GM23338 (cell line): ENCODE measurements at regions not wholly inside any gene's neighbourhood (a gene's known extent, or its start where the extent isn't known, plus 50 kb on each side); places are given as distances from the start of the nearest gene placed in this dataset.

Source experiments
- ATAC-seq: fragments of 200-7000 bp; cut with Tn5 transposase; 3 replicates; pipeline ENCODE4 v1.9.1; 2020
- DNase-seq: peaks from one replicate; pipeline ENCODE4 v3.0.0-alpha.2; 2015; ENCODE audit warnings: low spot score
- H2AFZ ChIP-seq: fragments of 200-600 bp; sonication (generic); 2 replicates; pipeline ENCODE4 v1.8.0; 2016; ENCODE audit warnings: antibody characterized with exemption, mild to moderate bottlenecking, moderate library complexity
- H3F3A ChIP-seq: fragments of 200-600 bp; sonication (generic); replicated peaks from 2 replicates; pipeline ENCODE4 v1.8.0; 2017; ENCODE audit warnings: antibody characterized with exemption, mixed run types, low read depth
- H3K27ac ChIP-seq: fragments of 200-600 bp; sonication (generic); 2 replicates; pipeline ENCODE4 v1.6.1; 2016; ENCODE audit warnings: low read depth
- H3K27me3 ChIP-seq: fragments of 200-600 bp; sonication (generic); 2 replicates; pipeline ENCODE4 v1.8.0; 2016; ENCODE audit warnings: mild to moderate bottlenecking, mixed run types, moderate library complexity; ENCODE audit not compliant: insufficient read depth
- H3K36me3 ChIP-seq: fragments of 200-600 bp; sonication (generic); 2 replicates; pipeline ENCODE4 v1.8.0; 2016; ENCODE audit warnings: mild to moderate bottlenecking; ENCODE audit not compliant: insufficient read depth
- H3K4me1 ChIP-seq: fragments of 200-600 bp; sonication (generic); 2 replicates; pipeline ENCODE4 v1.8.0; 2016; ENCODE audit warnings: mild to moderate bottlenecking, moderate library complexity; ENCODE audit not compliant: insufficient read depth
- H3K4me2 ChIP-seq: fragments of 200-600 bp; sonication (generic); 2 replicates; pipeline ENCODE4 v1.7.1; 2017; ENCODE audit warnings: mixed run types
- H3K4me3 ChIP-seq: fragments of 200-600 bp; sonication (generic); 2 replicates; pipeline ENCODE4 v1.6.1; 2016; ENCODE audit warnings: mixed run types
- H3K79me2 ChIP-seq: fragments of 200-600 bp; sonication (generic); replicated peaks from 2 replicates; pipeline ENCODE4 v1.8.0; 2017; ENCODE audit warnings: mild to moderate bottlenecking; ENCODE audit not compliant: insufficient read depth
- H3K9me2 ChIP-seq: fragments of 200-600 bp; sonication (generic); 2 replicates; pipeline ENCODE4 v1.8.0; 2017; ENCODE audit not compliant: insufficient read depth
- H4K20me1 ChIP-seq: fragments of 200-600 bp; sonication (generic); replicated peaks from 2 replicates; pipeline ENCODE4 v1.8.0; 2017; ENCODE audit warnings: mild to moderate bottlenecking; ENCODE audit not compliant: insufficient read depth
- H3K27ac Mint-ChIP-seq: 2 replicates; pipeline ENCODE4 v1.8.0; 2020; ENCODE audit warnings: inconsistent platforms, mild to moderate bottlenecking, moderate library complexity, mixed read lengths
- H3K27me3 Mint-ChIP-seq: 3 replicates; pipeline ENCODE4 v1.8.0; 2022; ENCODE audit warnings: low read depth, mild to moderate bottlenecking, moderate library complexity, mixed read lengths, inconsistent platforms; ENCODE audit not compliant: insufficient read depth, poor library complexity
- H3K36me3 Mint-ChIP-seq: 3 replicates; pipeline ENCODE4 v1.8.0; 2021; ENCODE audit warnings: low read depth, mild to moderate bottlenecking, inconsistent platforms, moderate library complexity, mixed read lengths
- H3K4me1 Mint-ChIP-seq: 3 replicates; pipeline ENCODE4 v1.8.0; 2020; ENCODE audit warnings: mild to moderate bottlenecking, inconsistent platforms, mixed read lengths
- H3K4me3 Mint-ChIP-seq: 3 replicates; pipeline ENCODE4 v1.8.0; 2021; ENCODE audit warnings: moderate library complexity, mild to moderate bottlenecking, inconsistent platforms, mixed read lengths
- H3K9me3 Mint-ChIP-seq: 3 replicates; pipeline ENCODE4 v1.8.0; 2020; ENCODE audit warnings: moderate library complexity, mild to moderate bottlenecking, inconsistent platforms, mixed read lengths
- CREB1 ChIP-seq: fragments of 250-450 bp; sonication (Bioruptor Pico); IDR thresholded peaks from 2 replicates; pipeline ENCODE4 v1.5.0; 2020; ENCODE audit warnings: low read depth, mild to moderate bottlenecking, moderate library complexity
- EZH2 ChIP-seq: fragments of 200-600 bp; sonication (generic); IDR thresholded peaks from one replicate; pipeline ENCODE4 v1.8.0; 2017; ENCODE audit warnings: antibody characterized with exemption, mild to moderate bottlenecking, low read depth; ENCODE audit not compliant: unreplicated experiment
- EZH2phosphoT487 ChIP-seq: fragments of 200-600 bp; sonication (generic); IDR thresholded peaks from one replicate; pipeline ENCODE4 v1.8.1; 2018; ENCODE audit warnings: antibody characterized with exemption; ENCODE audit not compliant: unreplicated experiment
- JUNB ChIP-seq: IDR thresholded peaks from one replicate; pipeline ENCODE4 v1.6.1; 2016; ENCODE audit warnings: antibody characterized with exemption; ENCODE audit not compliant: unreplicated experiment
- NANOG ChIP-seq: IDR thresholded peaks from 2 replicates; pipeline ENCODE4 v1.6.1; 2016; ENCODE audit warnings: antibody characterized with exemption, borderline replicate concordance
- POLR2AphosphoS5 ChIP-seq: IDR thresholded peaks from 2 replicates; pipeline ENCODE4 v1.6.1; 2016; ENCODE audit warnings: antibody characterized with exemption, low read depth
- STAT1 ChIP-seq: IDR thresholded peaks from one replicate; pipeline ENCODE4 v1.6.1; 2016; ENCODE audit warnings: antibody characterized with exemption; ENCODE audit not compliant: unreplicated experiment
- ZNF114 ChIP-seq: fragments of 250-450 bp; sonication (Bioruptor Pico); IDR thresholded peaks from 2 replicates; pipeline ENCODE4 v1.5.0; 2020; ENCODE audit warnings: mild to moderate bottlenecking, moderate library complexity
- ZNF331 ChIP-seq: fragments of 250-450 bp; sonication (Bioruptor Pico); IDR thresholded peaks from 2 replicates; pipeline ENCODE4 v1.5.0; 2020; ENCODE audit warnings: low read depth, mild to moderate bottlenecking, moderate library complexity
- TF ChIP-seq, protein P1 (sequence below): fragments of 250-450 bp; sonication (Bioruptor Pico); IDR thresholded peaks from 2 replicates; pipeline ENCODE4 v1.5.0; 2020; ENCODE audit warnings: mild to moderate bottlenecking, moderate library complexity
- TF ChIP-seq, protein P2 (sequence below): IDR thresholded peaks from one replicate; pipeline ENCODE4 v1.6.1; 2018; ENCODE audit warnings: antibody characterized with exemption; ENCODE audit not compliant: unreplicated experiment
- TF ChIP-seq, protein P3 (sequence below): IDR thresholded peaks from 2 replicates; pipeline ENCODE4 v1.6.1; 2016; ENCODE audit warnings: antibody characterized with exemption
- TF ChIP-seq, protein P4 (sequence below), 2 experiments: fragments of 200-600 bp in 1 of 2; sonication (generic) in 1 of 2; conservative IDR thresholded peaks; 2 replicates each; pipeline versions ENCODE4 v1.5.1 to v1.6.1; 2016 to 2017; ENCODE audit warnings: antibody characterized with exemption in 2 of 2, low read depth in 2 of 2, mild to moderate bottlenecking in 2 of 2, moderate library complexity in 1 of 2

DNA sequence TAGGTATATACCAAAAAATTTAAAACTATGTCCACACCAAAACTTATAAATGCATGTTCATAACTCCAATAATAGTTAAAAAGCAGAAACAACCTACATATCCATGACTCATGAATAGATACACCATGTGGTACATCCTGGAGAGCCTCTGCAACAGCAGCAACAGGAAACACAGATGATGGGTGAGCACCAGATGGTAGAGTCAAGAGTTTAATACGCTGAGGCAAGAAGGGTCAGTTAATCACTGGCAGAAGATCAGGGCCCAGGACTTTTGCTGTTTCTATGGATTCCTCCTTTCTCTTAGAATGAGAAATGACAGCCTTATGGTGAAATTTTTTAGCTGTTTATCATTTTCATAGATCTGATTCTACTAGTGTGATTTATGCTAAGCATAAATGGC lies 351.8 kb upstream of the ADAMTSL1 start:
- H3K4me3 ChIP-seq: no peak overlapping the region
- no peaks in the 10 kb centered on the region for H3K4me1 ChIP-seq
- no peaks in the 10 kb centered on the region; the same call in 2 of the 3 replicates for H3K4me1 Mint-ChIP-seq
- no peak overlapping the region for H3K4me2 ChIP-seq
- no peak for ATAC-seq
- H3K9me2 ChIP-seq: no peaks in the 10 kb centered on the region
- no peaks in the 10 kb centered on the region; the same call in 2 of the 3 replicates for H3K9me3 Mint-ChIP-seq
- no peak overlapping the region for H3K27ac ChIP-seq
- no peaks in the 10 kb centered on the region for H3K79me2 ChIP-seq
- no peak overlapping the region for H3K27ac Mint-ChIP-seq
- H3K36me3 ChIP-seq: no peaks in the 10 kb centered on the region
- no peak for DNase-seq
- H3F3A ChIP-seq: no peaks in the 10 kb centered on the region
- TF ChIP-seq, protein P1, sequence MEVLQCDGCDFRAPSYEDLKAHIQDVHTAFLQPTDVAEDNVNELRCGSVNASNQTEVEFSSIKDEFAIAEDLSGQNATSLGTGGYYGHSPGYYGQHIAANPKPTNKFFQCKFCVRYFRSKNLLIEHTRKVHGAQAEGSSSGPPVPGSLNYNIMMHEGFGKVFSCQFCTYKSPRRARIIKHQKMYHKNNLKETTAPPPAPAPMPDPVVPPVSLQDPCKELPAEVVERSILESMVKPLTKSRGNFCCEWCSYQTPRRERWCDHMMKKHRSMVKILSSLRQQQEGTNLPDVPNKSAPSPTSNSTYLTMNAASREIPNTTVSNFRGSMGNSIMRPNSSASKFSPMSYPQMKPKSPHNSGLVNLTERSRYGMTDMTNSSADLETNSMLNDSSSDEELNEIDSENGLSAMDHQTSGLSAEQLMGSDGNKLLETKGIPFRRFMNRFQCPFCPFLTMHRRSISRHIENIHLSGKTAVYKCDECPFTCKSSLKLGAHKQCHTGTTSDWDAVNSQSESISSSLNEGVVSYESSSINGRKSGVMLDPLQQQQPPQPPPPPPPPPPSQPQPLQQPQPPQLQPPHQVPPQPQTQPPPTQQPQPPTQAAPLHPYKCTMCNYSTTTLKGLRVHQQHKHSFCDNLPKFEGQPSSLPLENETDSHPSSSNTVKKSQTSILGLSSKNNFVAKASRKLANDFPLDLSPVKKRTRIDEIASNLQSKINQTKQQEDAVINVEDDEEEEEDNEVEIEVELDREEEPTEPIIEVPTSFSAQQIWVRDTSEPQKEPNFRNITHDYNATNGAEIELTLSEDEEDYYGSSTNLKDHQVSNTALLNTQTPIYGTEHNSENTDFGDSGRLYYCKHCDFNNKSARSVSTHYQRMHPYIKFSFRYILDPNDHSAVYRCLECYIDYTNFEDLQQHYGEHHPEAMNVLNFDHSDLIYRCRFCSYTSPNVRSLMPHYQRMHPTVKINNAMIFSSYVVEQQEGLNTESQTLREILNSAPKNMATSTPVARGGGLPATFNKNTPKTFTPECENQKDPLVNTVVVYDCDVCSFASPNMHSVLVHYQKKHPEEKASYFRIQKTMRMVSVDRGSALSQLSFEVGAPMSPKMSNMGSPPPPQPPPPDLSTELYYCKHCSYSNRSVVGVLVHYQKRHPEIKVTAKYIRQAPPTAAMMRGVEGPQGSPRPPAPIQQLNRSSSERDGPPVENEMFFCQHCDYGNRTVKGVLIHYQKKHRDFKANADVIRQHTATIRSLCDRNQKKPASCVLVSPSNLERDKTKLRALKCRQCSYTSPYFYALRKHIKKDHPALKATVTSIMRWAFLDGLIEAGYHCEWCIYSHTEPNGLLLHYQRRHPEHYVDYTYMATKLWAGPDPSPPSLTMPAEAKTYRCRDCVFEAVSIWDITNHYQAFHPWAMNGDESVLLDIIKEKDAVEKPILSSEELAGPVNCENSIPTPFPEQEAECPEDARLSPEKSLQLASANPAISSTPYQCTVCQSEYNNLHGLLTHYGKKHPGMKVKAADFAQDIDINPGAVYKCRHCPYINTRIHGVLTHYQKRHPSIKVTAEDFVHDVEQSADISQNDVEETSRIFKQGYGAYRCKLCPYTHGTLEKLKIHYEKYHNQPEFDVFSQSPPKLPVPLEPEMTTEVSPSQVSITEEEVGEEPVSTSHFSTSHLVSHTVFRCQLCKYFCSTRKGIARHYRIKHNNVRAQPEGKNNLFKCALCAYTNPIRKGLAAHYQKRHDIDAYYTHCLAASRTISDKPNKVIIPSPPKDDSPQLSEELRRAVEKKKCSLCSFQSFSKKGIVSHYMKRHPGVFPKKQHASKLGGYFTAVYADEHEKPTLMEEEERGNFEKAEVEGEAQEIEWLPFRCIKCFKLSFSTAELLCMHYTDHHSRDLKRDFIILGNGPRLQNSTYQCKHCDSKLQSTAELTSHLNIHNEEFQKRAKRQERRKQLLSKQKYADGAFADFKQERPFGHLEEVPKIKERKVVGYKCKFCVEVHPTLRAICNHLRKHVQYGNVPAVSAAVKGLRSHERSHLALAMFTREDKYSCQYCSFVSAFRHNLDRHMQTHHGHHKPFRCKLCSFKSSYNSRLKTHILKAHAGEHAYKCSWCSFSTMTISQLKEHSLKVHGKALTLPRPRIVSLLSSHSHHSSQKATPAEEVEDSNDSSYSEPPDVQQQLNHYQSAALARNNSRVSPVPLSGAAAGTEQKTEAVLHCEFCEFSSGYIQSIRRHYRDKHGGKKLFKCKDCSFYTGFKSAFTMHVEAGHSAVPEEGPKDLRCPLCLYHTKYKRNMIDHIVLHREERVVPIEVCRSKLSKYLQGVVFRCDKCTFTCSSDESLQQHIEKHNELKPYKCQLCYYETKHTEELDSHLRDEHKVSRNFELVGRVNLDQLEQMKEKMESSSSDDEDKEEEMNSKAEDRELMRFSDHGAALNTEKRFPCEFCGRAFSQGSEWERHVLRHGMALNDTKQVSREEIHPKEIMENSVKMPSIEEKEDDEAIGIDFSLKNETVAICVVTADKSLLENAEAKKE (CRISPR knock-in tag): no peak
- TF ChIP-seq JUNB (no peak), CREB1 (CRISPR knock-in tag) (no peak), NANOG (no peak), POLR2AphosphoS5 (no peak), STAT1 (no peak), ZNF331 (CRISPR knock-in tag) (no peak), EZH2 (no peak), ZNF114 (no peak), EZH2phosphoT487 (no peak)
- TF ChIP-seq, protein P2, sequence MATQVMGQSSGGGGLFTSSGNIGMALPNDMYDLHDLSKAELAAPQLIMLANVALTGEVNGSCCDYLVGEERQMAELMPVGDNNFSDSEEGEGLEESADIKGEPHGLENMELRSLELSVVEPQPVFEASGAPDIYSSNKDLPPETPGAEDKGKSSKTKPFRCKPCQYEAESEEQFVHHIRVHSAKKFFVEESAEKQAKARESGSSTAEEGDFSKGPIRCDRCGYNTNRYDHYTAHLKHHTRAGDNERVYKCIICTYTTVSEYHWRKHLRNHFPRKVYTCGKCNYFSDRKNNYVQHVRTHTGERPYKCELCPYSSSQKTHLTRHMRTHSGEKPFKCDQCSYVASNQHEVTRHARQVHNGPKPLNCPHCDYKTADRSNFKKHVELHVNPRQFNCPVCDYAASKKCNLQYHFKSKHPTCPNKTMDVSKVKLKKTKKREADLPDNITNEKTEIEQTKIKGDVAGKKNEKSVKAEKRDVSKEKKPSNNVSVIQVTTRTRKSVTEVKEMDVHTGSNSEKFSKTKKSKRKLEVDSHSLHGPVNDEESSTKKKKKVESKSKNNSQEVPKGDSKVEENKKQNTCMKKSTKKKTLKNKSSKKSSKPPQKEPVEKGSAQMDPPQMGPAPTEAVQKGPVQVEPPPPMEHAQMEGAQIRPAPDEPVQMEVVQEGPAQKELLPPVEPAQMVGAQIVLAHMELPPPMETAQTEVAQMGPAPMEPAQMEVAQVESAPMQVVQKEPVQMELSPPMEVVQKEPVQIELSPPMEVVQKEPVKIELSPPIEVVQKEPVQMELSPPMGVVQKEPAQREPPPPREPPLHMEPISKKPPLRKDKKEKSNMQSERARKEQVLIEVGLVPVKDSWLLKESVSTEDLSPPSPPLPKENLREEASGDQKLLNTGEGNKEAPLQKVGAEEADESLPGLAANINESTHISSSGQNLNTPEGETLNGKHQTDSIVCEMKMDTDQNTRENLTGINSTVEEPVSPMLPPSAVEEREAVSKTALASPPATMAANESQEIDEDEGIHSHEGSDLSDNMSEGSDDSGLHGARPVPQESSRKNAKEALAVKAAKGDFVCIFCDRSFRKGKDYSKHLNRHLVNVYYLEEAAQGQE: no peak
- TF ChIP-seq, protein P3, sequence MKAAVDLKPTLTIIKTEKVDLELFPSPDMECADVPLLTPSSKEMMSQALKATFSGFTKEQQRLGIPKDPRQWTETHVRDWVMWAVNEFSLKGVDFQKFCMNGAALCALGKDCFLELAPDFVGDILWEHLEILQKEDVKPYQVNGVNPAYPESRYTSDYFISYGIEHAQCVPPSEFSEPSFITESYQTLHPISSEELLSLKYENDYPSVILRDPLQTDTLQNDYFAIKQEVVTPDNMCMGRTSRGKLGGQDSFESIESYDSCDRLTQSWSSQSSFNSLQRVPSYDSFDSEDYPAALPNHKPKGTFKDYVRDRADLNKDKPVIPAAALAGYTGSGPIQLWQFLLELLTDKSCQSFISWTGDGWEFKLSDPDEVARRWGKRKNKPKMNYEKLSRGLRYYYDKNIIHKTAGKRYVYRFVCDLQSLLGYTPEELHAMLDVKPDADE: no peak
- TF ChIP-seq, protein P4, sequence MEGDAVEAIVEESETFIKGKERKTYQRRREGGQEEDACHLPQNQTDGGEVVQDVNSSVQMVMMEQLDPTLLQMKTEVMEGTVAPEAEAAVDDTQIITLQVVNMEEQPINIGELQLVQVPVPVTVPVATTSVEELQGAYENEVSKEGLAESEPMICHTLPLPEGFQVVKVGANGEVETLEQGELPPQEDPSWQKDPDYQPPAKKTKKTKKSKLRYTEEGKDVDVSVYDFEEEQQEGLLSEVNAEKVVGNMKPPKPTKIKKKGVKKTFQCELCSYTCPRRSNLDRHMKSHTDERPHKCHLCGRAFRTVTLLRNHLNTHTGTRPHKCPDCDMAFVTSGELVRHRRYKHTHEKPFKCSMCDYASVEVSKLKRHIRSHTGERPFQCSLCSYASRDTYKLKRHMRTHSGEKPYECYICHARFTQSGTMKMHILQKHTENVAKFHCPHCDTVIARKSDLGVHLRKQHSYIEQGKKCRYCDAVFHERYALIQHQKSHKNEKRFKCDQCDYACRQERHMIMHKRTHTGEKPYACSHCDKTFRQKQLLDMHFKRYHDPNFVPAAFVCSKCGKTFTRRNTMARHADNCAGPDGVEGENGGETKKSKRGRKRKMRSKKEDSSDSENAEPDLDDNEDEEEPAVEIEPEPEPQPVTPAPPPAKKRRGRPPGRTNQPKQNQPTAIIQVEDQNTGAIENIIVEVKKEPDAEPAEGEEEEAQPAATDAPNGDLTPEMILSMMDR (conservative IDR thresholded peaks at IDR 0.05; ENCODE audit: low read depth in 2 of 2): no peak
- H2AFZ ChIP-seq: no peak overlapping the region
- no peaks in the 10 kb centered on the region for H3K27me3 ChIP-seq
- no peaks in the 10 kb centered on the region for H3K36me3 Mint-ChIP-seq
- H3K4me3 Mint-ChIP-seq: no peak overlapping the region
- no peaks in the 10 kb centered on the region for H4K20me1 ChIP-seq
- no peaks in the 10 kb centered on the region for H3K27me3 Mint-ChIP-seq
